GM23248 (cell line): ENCODE measurements at regions not wholly inside any gene's neighbourhood (a gene's known extent, or its start where the extent isn't known, plus 50 kb on each side); places are given as distances from the start of the nearest gene placed in this dataset.

Source experiments
- EZH2 ChIP-seq: fragments of 200-600 bp; sonication (generic); IDR thresholded peaks from 2 replicates; pipeline ENCODE4 v1.6.1; 2018; ENCODE audit warnings: antibody characterized with exemption, mild to moderate bottlenecking; ENCODE audit not compliant: insufficient read depth, poor library complexity, severe bottlenecking
- EZH2phosphoT487 ChIP-seq: fragments of 200-600 bp; sonication (generic); IDR thresholded peaks from 2 replicates; pipeline ENCODE4 v1.6.1; 2018; ENCODE audit warnings: antibody characterized with exemption, moderate library complexity, mild to moderate bottlenecking, low read depth; ENCODE audit not compliant: insufficient read depth

- TF ChIP-seq EZH2 (no peak), EZH2phosphoT487 (no peak)
Observed at GRCh38 chr6:145490068-145490467, 245.3 kb downstream of the EPM2A start.
